ENCODE measurements at regions not wholly inside any gene's neighbourhood (a gene's known extent, or its start where the extent isn't known, plus 50 kb on each side); places are given as distances from the start of the nearest gene placed in this dataset.

- no peak for TF ChIP-seq CTCF (conservative IDR thresholded peaks at IDR 0.05)
- H3K9me3 Mint-ChIP-seq = peaks cover 8% of the 10 kb centered on the region
- peaks cover 15% of the 10 kb centered on the region for H3K36me3 Mint-ChIP-seq (ENCODE audit: low read depth)
- H3K4me1 Mint-ChIP-seq = peaks cover 4% of the 10 kb centered on the region
- DNase-seq (ENCODE audit: low read depth, low spot score) = no peak
- H3K27me3 Mint-ChIP-seq (ENCODE audit: low read depth) = peaks cover 3% of the 10 kb centered on the region
- H3K4me3 Mint-ChIP-seq = no peak overlapping the region
- H3K27ac Mint-ChIP-seq (ENCODE audit: unreplicated experiment) = no peak overlapping the region
These were observed 53.3 kb downstream of the BLID start for GRCh38 chr11:122062763-122063162.

- DNase-seq (ENCODE audit: low read depth, low spot score) = no peak
- no peak for TF ChIP-seq CTCF (conservative IDR thresholded peaks at IDR 0.05)
- H3K9me3 Mint-ChIP-seq = peaks cover 5% of the 10 kb centered on the region
- no peak overlapping the region for H3K27ac Mint-ChIP-seq (ENCODE audit: unreplicated experiment)
- H3K27me3 Mint-ChIP-seq (ENCODE audit: low read depth) = no peaks in the 10 kb centered on the region
- H3K4me3 Mint-ChIP-seq = no peak overlapping the region
- H3K36me3 Mint-ChIP-seq (ENCODE audit: low read depth) = peaks cover 15% of the 10 kb centered on the region
- peaks cover 5% of the 10 kb centered on the region for H3K4me1 Mint-ChIP-seq
These were observed 56.5 kb downstream of the BLID start for GRCh38 chr11:122059565-122059964.

- TF ChIP-seq CTCF (conservative IDR thresholded peaks at IDR 0.05) = no peak
- no peak overlapping the region for H3K4me3 Mint-ChIP-seq
- peaks cover 11% of the 10 kb centered on the region for H3K36me3 Mint-ChIP-seq (ENCODE audit: low read depth)
- no peak overlapping the region for H3K27ac Mint-ChIP-seq (ENCODE audit: unreplicated experiment)
- H3K9me3 Mint-ChIP-seq = peaks cover 10% of the 10 kb centered on the region
- no peak for DNase-seq (ENCODE audit: low read depth, low spot score)
- no peaks in the 10 kb centered on the region for H3K27me3 Mint-ChIP-seq (ENCODE audit: low read depth)
- no peaks in the 10 kb centered on the region for H3K4me1 Mint-ChIP-seq
These were observed 65.9 kb downstream of the BLID start for GRCh38 chr11:122050021-122050690.

- no peaks in the 10 kb centered on the region for H3K4me1 Mint-ChIP-seq
- peaks cover 10% of the 10 kb centered on the region for H3K9me3 Mint-ChIP-seq
- H3K27me3 Mint-ChIP-seq (ENCODE audit: low read depth) = no peaks in the 10 kb centered on the region
- H3K27ac Mint-ChIP-seq (ENCODE audit: unreplicated experiment) = no peak overlapping the region
- H3K4me3 Mint-ChIP-seq = no peak overlapping the region
- no peak for TF ChIP-seq CTCF (conservative IDR thresholded peaks at IDR 0.05)
- peaks cover 11% of the 10 kb centered on the region for H3K36me3 Mint-ChIP-seq (ENCODE audit: low read depth)
- DNase-seq (ENCODE audit: low read depth, low spot score) = no peak
These were observed 67.6 kb downstream of the BLID start for GRCh38 chr11:122048401-122048800.

- TF ChIP-seq CTCF (conservative IDR thresholded peaks at IDR 0.05) = no peak
- Mint-ChIP-seq H3K27me3 (ENCODE audit: low read depth) (no peaks in the 10 kb centered on the region), H3K27ac (ENCODE audit: unreplicated experiment) (no peak overlapping the region), H3K9me3 (peaks cover 8% of the 10 kb centered on the region), H3K36me3 (ENCODE audit: low read depth) (peaks cover 6% of the 10 kb centered on the region), H3K4me3 (no peak overlapping the region), H3K4me1 (peaks cover 8% of the 10 kb centered on the region)
- no peak for DNase-seq (ENCODE audit: low read depth, low spot score)
These were observed 69.2 kb downstream of the BLID start for GRCh38 chr11:122046846-122047245.
